Loucy (cell line): ENCODE measurements at regions not wholly inside any gene's neighbourhood (a gene's known extent, or its start where the extent isn't known, plus 50 kb on each side); places are given as distances from the start of the nearest gene placed in this dataset.

ENCODE experiments used
- H2AFZ ChIP-seq: fragments of 200-600 bp; sonication (generic); 2 replicates; pipeline ENCODE4 v1.6.0; 2016; ENCODE audit warnings: antibody characterized with exemption, mild to moderate bottlenecking, low read length, moderate library complexity
- H3F3A ChIP-seq: fragments of 200-600 bp; 2 replicates; pipeline ENCODE4 v1.6.0; 2016; ENCODE audit warnings: antibody characterized with exemption, low read depth, mild to moderate bottlenecking
- H3K27me3 ChIP-seq: fragments of 200-600 bp; sonication (generic); 2 replicates; pipeline ENCODE4 v1.6.1; 2014; ENCODE audit warnings: low read length, mild to moderate bottlenecking; ENCODE audit not compliant: insufficient read depth, poor library complexity, severe bottlenecking
- H3K36me3 ChIP-seq: fragments of 200-600 bp; sonication (generic); 2 replicates; pipeline ENCODE4 v1.6.1; 2016; ENCODE audit warnings: low read length; ENCODE audit not compliant: insufficient read depth
- H3K4me1 ChIP-seq: fragments of 200-600 bp; sonication (generic); 2 replicates; pipeline ENCODE4 v1.5.1; 2014; ENCODE audit warnings: low read length, mild to moderate bottlenecking; ENCODE audit not compliant: insufficient read depth, poor library complexity, severe bottlenecking
- H3K4me2 ChIP-seq: fragments of 200-600 bp; sonication (generic); 2 replicates; pipeline ENCODE4 v1.6.0; 2014; ENCODE audit warnings: antibody characterized with exemption, low read length, low read depth, mild to moderate bottlenecking; ENCODE audit not compliant: poor library complexity, severe bottlenecking
- H3K4me3 ChIP-seq: fragments of 200-600 bp; sonication (generic); 2 replicates; pipeline ENCODE4 v1.5.1; 2014; ENCODE audit warnings: low read length, mild to moderate bottlenecking, mixed read lengths; ENCODE audit not compliant: poor library complexity, severe bottlenecking
- H3K79me2 ChIP-seq: fragments of 200-600 bp; sonication (generic); 2 replicates; pipeline ENCODE4 v1.6.1; 2014; ENCODE audit warnings: low read length; ENCODE audit not compliant: insufficient read depth
- H3K9ac ChIP-seq: fragments of 200-600 bp; sonication (generic); 2 replicates; pipeline ENCODE4 v1.6.0; 2014; ENCODE audit warnings: mild to moderate bottlenecking, low read depth, low read length, moderate library complexity; ENCODE audit not compliant: poor library complexity, severe bottlenecking
- H3K9me2 ChIP-seq: fragments of 200-600 bp; sonication (generic); replicated peaks from 2 replicates; pipeline ENCODE4 v1.6.1; 2016; ENCODE audit warnings: low read depth, low read length, mixed read lengths
- H3K9me3 ChIP-seq: fragments of 200-600 bp; sonication (generic); 2 replicates; pipeline ENCODE4 v1.6.1; 2014; ENCODE audit warnings: mild to moderate bottlenecking, antibody characterized with exemption, low read length, low read depth; ENCODE audit not compliant: insufficient read depth
- H4K20me1 ChIP-seq: fragments of 200-600 bp; sonication (generic); 2 replicates; pipeline ENCODE4 v1.6.0; 2014; ENCODE audit warnings: antibody characterized with exemption, low read length, mild to moderate bottlenecking; ENCODE audit not compliant: insufficient read depth, poor library complexity, severe bottlenecking
- CTCF ChIP-seq: fragments of 200-600 bp; sonication (generic); conservative IDR thresholded peaks from 2 replicates; pipeline ENCODE4 v1.5.1; 2014; ENCODE audit warnings: mild to moderate bottlenecking, antibody characterized with exemption, low read length
- EZH2phosphoT487 ChIP-seq: fragments of 200-600 bp; IDR thresholded peaks from 2 replicates; pipeline ENCODE4 v1.6.1; 2018; ENCODE audit warnings: antibody characterized with exemption, mild to moderate bottlenecking, moderate library complexity, borderline replicate concordance

DNA sequence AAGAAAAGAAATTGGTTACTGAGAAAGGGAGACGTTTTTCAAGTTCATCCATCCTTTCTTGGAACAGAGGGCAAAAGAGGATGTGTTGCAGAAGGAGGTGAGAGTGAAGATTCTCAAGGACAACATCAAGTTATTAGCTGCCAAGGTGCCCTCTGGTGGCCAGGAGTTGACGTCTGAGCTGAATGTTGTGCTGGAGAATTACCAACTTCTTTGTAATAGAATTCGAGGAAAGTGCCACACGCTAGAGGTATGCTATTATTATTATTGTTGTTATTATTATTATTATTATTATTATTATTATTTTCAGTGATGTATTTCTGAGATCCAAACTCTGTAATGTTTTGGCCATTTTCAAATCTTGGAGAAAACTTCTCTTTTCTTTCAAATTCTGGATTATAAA lies 197.0 kb downstream of the UTRN start:
- no peak for TF ChIP-seq EZH2phosphoT487
- peak; percentile 77 for TF ChIP-seq CTCF
- no peaks in the 10 kb centered on the region for H3F3A ChIP-seq
- no peaks in the 10 kb centered on the region for H4K20me1 ChIP-seq
- no peak overlapping the region for H2AFZ ChIP-seq
- H3K79me2 ChIP-seq = no peaks in the 10 kb centered on the region
- peaks cover 49% of the 10 kb centered on the region; the same call in 1 of the 2 replicates for H3K36me3 ChIP-seq
- H3K9me3 ChIP-seq = no peaks in the 10 kb centered on the region
- no peaks in the 10 kb centered on the region for H3K27me3 ChIP-seq
- H3K9me2 ChIP-seq = no peaks in the 10 kb centered on the region
- no peak overlapping the region for H3K9ac ChIP-seq
- H3K4me2 ChIP-seq = no peak overlapping the region
- no peak overlapping the region for H3K4me3 ChIP-seq
- H3K4me1 ChIP-seq = peaks cover 7% of the 10 kb centered on the region

- peaks cover 48% of the 10 kb centered on the region; the same call in 1 of the 2 replicates for H3K36me3 ChIP-seq
- H3K9ac ChIP-seq = no peak overlapping the region
- no peaks in the 10 kb centered on the region for H4K20me1 ChIP-seq
- H3F3A ChIP-seq = no peaks in the 10 kb centered on the region
- H3K79me2 ChIP-seq = no peaks in the 10 kb centered on the region
- no peak overlapping the region for H3K4me2 ChIP-seq
- H3K9me3 ChIP-seq = no peaks in the 10 kb centered on the region
- H2AFZ ChIP-seq = no peak overlapping the region
- no peak overlapping the region for H3K4me3 ChIP-seq
- peaks cover 7% of the 10 kb centered on the region for H3K4me1 ChIP-seq
- no peak for TF ChIP-seq EZH2phosphoT487
- no peak for TF ChIP-seq CTCF
- H3K9me2 ChIP-seq = no peaks in the 10 kb centered on the region
- H3K27me3 ChIP-seq = no peaks in the 10 kb centered on the region
Measured at GRCh38 chr6:144485531-144485930, 200.4 kb downstream of the UTRN start.

- H2AFZ ChIP-seq = no peak overlapping the region
- H3K36me3 ChIP-seq = peaks cover 66% of the 10 kb centered on the region; the same call in 1 of the 2 replicates
- H3K9ac ChIP-seq = no peak overlapping the region
- H3K27me3 ChIP-seq = no peaks in the 10 kb centered on the region
- no peaks in the 10 kb centered on the region for H3K79me2 ChIP-seq
- TF ChIP-seq CTCF (no peak), EZH2phosphoT487 (no peak)
- no peaks in the 10 kb centered on the region for H4K20me1 ChIP-seq
- H3K9me3 ChIP-seq = no peaks in the 10 kb centered on the region
- peaks cover under 1% of the 10 kb centered on the region for H3K4me1 ChIP-seq
- H3K9me2 ChIP-seq = no peaks in the 10 kb centered on the region
- H3F3A ChIP-seq = no peaks in the 10 kb centered on the region
- no peak overlapping the region for H3K4me2 ChIP-seq
- H3K4me3 ChIP-seq = no peak overlapping the region
Measured at GRCh38 chr6:144488590-144488989, 203.5 kb downstream of the UTRN start.
